ENCODE measurements at regions not wholly inside any gene's neighbourhood (a gene's known extent, or its start where the extent isn't known, plus 50 kb on each side); places are given as distances from the start of the nearest gene placed in this dataset.

DNA sequence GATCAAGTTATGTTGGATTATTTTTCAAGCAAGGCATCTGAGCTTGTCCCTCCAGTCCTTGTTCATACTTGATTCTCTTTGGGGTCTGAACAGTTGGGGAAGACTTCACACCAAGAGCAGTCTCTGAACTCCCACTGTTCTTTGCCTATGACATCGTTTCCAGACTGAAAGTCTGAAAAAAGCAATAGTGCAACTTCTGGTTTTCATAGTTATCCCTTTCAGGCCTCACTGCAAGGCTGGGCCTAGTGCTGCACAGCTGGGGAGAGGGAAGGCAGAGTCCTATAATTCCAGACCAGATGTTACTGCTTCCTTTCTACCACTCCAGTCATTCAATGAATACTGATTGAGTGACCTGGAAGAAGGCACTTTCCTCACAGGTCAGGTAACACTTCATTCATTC, 187.1 kb upstream of the CCND2 start:
- intact Hi-C loops (cut with micrococcal nuclease; ENCODE audit: unreplicated experiment) (no loop called here), in situ Hi-C loops (cut with MboI) (no loop called here)
- Histone ChIP-seq H3K9ac (ENCODE audit: control insufficient read depth, insufficient read depth, low read length) (no peak overlapping the region), H2AFZ (ENCODE audit: control insufficient read depth, low read depth, low read length) (no peak overlapping the region), H3K4me3 (no peak overlapping the region), H3K27ac (ENCODE audit: control insufficient read depth, insufficient read depth) (no peak overlapping the region), H3K79me2 (ENCODE audit: control insufficient read depth, insufficient read depth, low read length) (no peaks in the 10 kb centered on the region), H4K20me1 (ENCODE audit: control insufficient read depth, insufficient read depth) (no peaks in the 10 kb centered on the region), H3K27me3 (replicated peaks in 1 of 2; ENCODE audit: control insufficient read depth in 2 of 2, insufficient read depth in 2 of 2, low read length in 1 of 2) (no peaks in the 10 kb centered on the region), H3K9me3 (replicated peaks; ENCODE audit: control insufficient read depth, insufficient read depth, low read length) (no peaks in the 10 kb centered on the region), H3K4me2 (ENCODE audit: control insufficient read depth, insufficient read depth) (no peak overlapping the region), H3K36me3 (ENCODE audit: control insufficient read depth in 2 of 2, insufficient read depth in 2 of 2, low read length in 1 of 2) (no peaks in the 10 kb centered on the region), H3K4me1 (ENCODE audit: control insufficient read depth, insufficient read depth, low read length) (no peaks in the 10 kb centered on the region; the same call in 1 of the 2 replicates)
- POLR2A ChIA-PET: no interaction called here
- CTCF ChIA-PET: no interaction called here
- FAIRE-seq (no peak), ATAC-seq (no peak), DNase-seq (ENCODE audit: low read depth, low spot score) (no peak)
- SMC1A ChIA-PET (ENCODE audit: uncharacterized antibody, unreplicated experiment): no interaction called here
- WGBS (ENCODE audit: insufficient coverage, insufficient replicate concordance, low lambda C conversion rate, missing lambda C conversion rate): 10% methylated on average over 1 of the region's 1 CpG
- RAD21 ChIA-PET (ENCODE audit: unreplicated experiment): no interaction called here
- BruUV-seq (replicated peaks): no TSS peak
- TF ChIP-seq NFYB (IDR thresholded peaks at IDR 0.05; ENCODE audit: insufficient read depth, low read depth, low read length): no peak
- no peak for TF ChIP-seq ZBTB11 (CRISPR knock-in tag; IDR thresholded peaks at IDR 0.05)
- TF ChIP-seq SRF (IDR thresholded peaks at IDR 0.05; ENCODE audit: low read depth in 2 of 2, low read length in 2 of 2): no peak
- no peak for TF ChIP-seq ELK1 (IDR thresholded peaks at IDR 0.05; ENCODE audit: low read depth, low read length)
- TF ChIP-seq SUZ12 (IDR thresholded peaks at IDR 0.05; ENCODE audit: unreplicated experiment): no peak
- TF ChIP-seq TARDBP (IDR thresholded peaks at IDR 0.05; ENCODE audit: borderline replicate concordance): no peak
- TF ChIP-seq JUNB (IDR thresholded peaks at IDR 0.05): 0 out of 2 replicates have a peak, but pooled peaks have one; percentile 11
- TF ChIP-seq, protein P1, sequence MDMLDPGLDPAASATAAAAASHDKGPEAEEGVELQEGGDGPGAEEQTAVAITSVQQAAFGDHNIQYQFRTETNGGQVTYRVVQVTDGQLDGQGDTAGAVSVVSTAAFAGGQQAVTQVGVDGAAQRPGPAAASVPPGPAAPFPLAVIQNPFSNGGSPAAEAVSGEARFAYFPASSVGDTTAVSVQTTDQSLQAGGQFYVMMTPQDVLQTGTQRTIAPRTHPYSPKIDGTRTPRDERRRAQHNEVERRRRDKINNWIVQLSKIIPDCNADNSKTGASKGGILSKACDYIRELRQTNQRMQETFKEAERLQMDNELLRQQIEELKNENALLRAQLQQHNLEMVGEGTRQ (IDR thresholded peaks at IDR 0.05; ENCODE audit: borderline replicate concordance, low read depth, low read length): no peak
- TF ChIP-seq EED (IDR thresholded peaks at IDR 0.05; ENCODE audit: low read depth): peak; percentile 36; the same call in 1 of the 2 replicates
- TF ChIP-seq NR2C2 (IDR thresholded peaks at IDR 0.05; ENCODE audit: borderline replicate concordance, control insufficient read depth, insufficient read length, low read depth): no peak
- no peak for TF ChIP-seq YY1 (IDR thresholded peaks at IDR 0.05; ENCODE audit: low read depth, low read length)
- TF ChIP-seq, protein P2, sequence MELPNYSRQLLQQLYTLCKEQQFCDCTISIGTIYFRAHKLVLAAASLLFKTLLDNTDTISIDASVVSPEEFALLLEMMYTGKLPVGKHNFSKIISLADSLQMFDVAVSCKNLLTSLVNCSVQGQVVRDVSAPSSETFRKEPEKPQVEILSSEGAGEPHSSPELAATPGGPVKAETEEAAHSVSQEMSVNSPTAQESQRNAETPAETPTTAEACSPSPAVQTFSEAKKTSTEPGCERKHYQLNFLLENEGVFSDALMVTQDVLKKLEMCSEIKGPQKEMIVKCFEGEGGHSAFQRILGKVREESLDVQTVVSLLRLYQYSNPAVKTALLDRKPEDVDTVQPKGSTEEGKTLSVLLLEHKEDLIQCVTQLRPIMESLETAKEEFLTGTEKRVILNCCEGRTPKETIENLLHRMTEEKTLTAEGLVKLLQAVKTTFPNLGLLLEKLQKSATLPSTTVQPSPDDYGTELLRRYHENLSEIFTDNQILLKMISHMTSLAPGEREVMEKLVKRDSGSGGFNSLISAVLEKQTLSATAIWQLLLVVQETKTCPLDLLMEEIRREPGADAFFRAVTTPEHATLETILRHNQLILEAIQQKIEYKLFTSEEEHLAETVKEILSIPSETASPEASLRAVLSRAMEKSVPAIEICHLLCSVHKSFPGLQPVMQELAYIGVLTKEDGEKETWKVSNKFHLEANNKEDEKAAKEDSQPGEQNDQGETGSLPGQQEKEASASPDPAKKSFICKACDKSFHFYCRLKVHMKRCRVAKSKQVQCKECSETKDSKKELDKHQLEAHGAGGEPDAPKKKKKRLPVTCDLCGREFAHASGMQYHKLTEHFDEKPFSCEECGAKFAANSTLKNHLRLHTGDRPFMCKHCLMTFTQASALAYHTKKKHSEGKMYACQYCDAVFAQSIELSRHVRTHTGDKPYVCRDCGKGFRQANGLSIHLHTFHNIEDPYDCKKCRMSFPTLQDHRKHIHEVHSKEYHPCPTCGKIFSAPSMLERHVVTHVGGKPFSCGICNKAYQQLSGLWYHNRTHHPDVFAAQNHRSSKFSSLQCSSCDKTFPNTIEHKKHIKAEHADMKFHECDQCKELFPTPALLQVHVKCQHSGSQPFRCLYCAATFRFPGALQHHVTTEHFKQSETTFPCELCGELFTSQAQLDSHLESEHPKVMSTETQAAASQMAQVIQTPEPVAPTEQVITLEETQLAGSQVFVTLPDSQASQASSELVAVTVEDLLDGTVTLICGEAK (IDR thresholded peaks at IDR 0.05; ENCODE audit: borderline replicate concordance): no peak
- TF ChIP-seq, protein P3, sequence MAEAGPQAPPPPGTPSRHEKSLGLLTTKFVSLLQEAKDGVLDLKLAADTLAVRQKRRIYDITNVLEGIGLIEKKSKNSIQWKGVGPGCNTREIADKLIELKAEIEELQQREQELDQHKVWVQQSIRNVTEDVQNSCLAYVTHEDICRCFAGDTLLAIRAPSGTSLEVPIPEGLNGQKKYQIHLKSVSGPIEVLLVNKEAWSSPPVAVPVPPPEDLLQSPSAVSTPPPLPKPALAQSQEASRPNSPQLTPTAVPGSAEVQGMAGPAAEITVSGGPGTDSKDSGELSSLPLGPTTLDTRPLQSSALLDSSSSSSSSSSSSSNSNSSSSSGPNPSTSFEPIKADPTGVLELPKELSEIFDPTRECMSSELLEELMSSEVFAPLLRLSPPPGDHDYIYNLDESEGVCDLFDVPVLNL (IDR thresholded peaks at IDR 0.05; ENCODE audit: low read depth, low read length): no peak
- TF ChIP-seq RAD51 (IDR thresholded peaks at IDR 0.05): no peak
